HepG2 (cell line): ENCODE measurements at regions not wholly inside any gene's neighbourhood (a gene's known extent, or its start where the extent isn't known, plus 50 kb on each side); places are given as distances from the start of the nearest gene placed in this dataset.

Experiments
- AGO1 ChIP-seq: fragments of 200-400 bp; formaldehyde crosslinking; IDR thresholded peaks from 2 replicates; pipeline ENCODE4 v1.6.1; 2017; ENCODE audit warnings: mild to moderate bottlenecking, low read depth, low read length, moderate library complexity; ENCODE audit not compliant: poor library complexity, severe bottlenecking
- BRD4 ChIP-seq: sonication (generic); formaldehyde crosslinking; IDR thresholded peaks from 2 replicates; pipeline ENCODE4 v1.4.0; 2020; ENCODE audit warnings: missing genetic modification reagents
- CBFB ChIP-seq: sonication (generic); formaldehyde crosslinking; IDR thresholded peaks from 2 replicates; pipeline ENCODE4 v1.4.0; 2020; ENCODE audit warnings: missing genetic modification reagents
- DR1 ChIP-seq: sonication (generic); formaldehyde crosslinking; IDR thresholded peaks from 2 replicates; pipeline ENCODE4 v1.8.0; 2021; ENCODE audit warnings: mild to moderate bottlenecking, missing genetic modification reagents, inconsistent platforms
- EP300 ChIP-seq, 3 experiments: sonication (generic) in 1 of 3; formaldehyde crosslinking in 1 of 3; IDR thresholded peaks; 2 replicates each; pipeline versions ENCODE4 v1.5.1 to v1.6.1; 2011 to 2020; ENCODE audit warnings: low read depth in 2 of 3, low read length in 2 of 3, borderline replicate concordance in 1 of 3, improper control_type of control experiment in 1 of 3, mild to moderate bottlenecking in 1 of 3, missing genetic modification reagents in 1 of 3, moderate library complexity in 1 of 3
- GABPB1 ChIP-seq: IDR thresholded peaks from 2 replicates; pipeline ENCODE4 v1.6.1; 2016; ENCODE audit warnings: mild to moderate bottlenecking, missing genetic modification reagents, moderate library complexity, missing compliant biosample characterization
- GLMP ChIP-seq: sonication (generic); formaldehyde crosslinking; IDR thresholded peaks from 2 replicates; pipeline ENCODE4 v1.9.0; 2021; ENCODE audit warnings: missing genetic modification reagents, mild to moderate bottlenecking, borderline replicate concordance
- GZF1 ChIP-seq: sonication (generic); formaldehyde crosslinking; IDR thresholded peaks from 2 replicates; pipeline ENCODE4 v1.5.1; 2020; ENCODE audit warnings: mild to moderate bottlenecking, missing genetic modification reagents
- HNF1B ChIP-seq: sonication (generic); formaldehyde crosslinking; IDR thresholded peaks from 2 replicates; pipeline ENCODE4 v1.5.1; 2020; ENCODE audit warnings: mild to moderate bottlenecking, moderate library complexity, missing genetic modification reagents
- HOXA5 ChIP-seq: sonication (generic); formaldehyde crosslinking; IDR thresholded peaks from 2 replicates; pipeline ENCODE4 v1.4.0; 2020; ENCODE audit warnings: missing genetic modification reagents
- KMT2B ChIP-seq: IDR thresholded peaks from 2 replicates; pipeline ENCODE4 v1.6.1; 2016; ENCODE audit warnings: missing genetic modification reagents, missing compliant biosample characterization
- MED13 ChIP-seq: sonication (generic); formaldehyde crosslinking; IDR thresholded peaks from 2 replicates; pipeline ENCODE4 v1.5.0; 2020; ENCODE audit warnings: missing genetic modification reagents
- MTA3 ChIP-seq: sonication (generic); formaldehyde crosslinking; IDR thresholded peaks from 2 replicates; pipeline ENCODE4 v1.4.0; 2020; ENCODE audit warnings: missing genetic modification reagents
- NFE2L2 ChIP-seq: fragments of 150-350 bp; IDR thresholded peaks from 2 replicates; pipeline ENCODE4 v1.6.1; 2014; ENCODE audit warnings: low read length
- NONO ChIP-seq, 2 experiments: fragments of 450-650 bp in 1 of 2; sonication (generic) in 1 of 2; formaldehyde crosslinking in 1 of 2; IDR thresholded peaks in 1 of 2; conservative IDR thresholded peaks in 1 of 2; 2 replicates each; pipeline versions ENCODE4 v1.6.1 to v1.8.0; 2017 to 2022; ENCODE audit warnings: mild to moderate bottlenecking in 1 of 2, missing genetic modification reagents in 1 of 2, moderate library complexity in 1 of 2
- POLR2G ChIP-seq: fragments of 200-400 bp; formaldehyde crosslinking; IDR thresholded peaks from 2 replicates; pipeline ENCODE4 v1.6.1; 2018; ENCODE audit warnings: mild to moderate bottlenecking, low read depth, low read length, moderate library complexity
- SAP130 ChIP-seq: IDR thresholded peaks from 2 replicates; pipeline ENCODE4 v1.6.1; 2016; ENCODE audit warnings: low read depth
- SMAD9 ChIP-seq: sonication (generic); formaldehyde crosslinking; IDR thresholded peaks from 2 replicates; pipeline ENCODE4 v1.5.1; 2020; ENCODE audit warnings: mild to moderate bottlenecking, missing genetic modification reagents
- TBL1XR1 ChIP-seq: fragments of 150-350 bp; IDR thresholded peaks from 2 replicates; pipeline ENCODE4 v1.6.1; 2014; ENCODE audit warnings: borderline replicate concordance, low read length; ENCODE audit not compliant: partially characterized antibody
- ZBTB42 ChIP-seq: sonication (generic); formaldehyde crosslinking; IDR thresholded peaks from 2 replicates; pipeline ENCODE4 v1.5.0; 2020; ENCODE audit warnings: mild to moderate bottlenecking, missing genetic modification reagents
- ZNF235 ChIP-seq: sonication (generic); formaldehyde crosslinking; IDR thresholded peaks from 2 replicates; pipeline ENCODE4 v1.8.1; 2023; ENCODE audit warnings: mild to moderate bottlenecking, missing genetic modification reagents, borderline replicate concordance
- ZNF589 ChIP-seq: sonication (generic); formaldehyde crosslinking; conservative IDR thresholded peaks from 2 replicates; pipeline ENCODE4 v1.8.0; 2022; ENCODE audit warnings: mild to moderate bottlenecking, moderate library complexity, missing genetic modification reagents
- ZNF615 ChIP-seq: sonication (generic); formaldehyde crosslinking; IDR thresholded peaks from 2 replicates; pipeline ENCODE4 v1.5.0; 2020; ENCODE audit warnings: mild to moderate bottlenecking, missing genetic modification reagents, borderline replicate concordance
- ZNF776 ChIP-seq: sonication (generic); formaldehyde crosslinking; IDR thresholded peaks from 2 replicates; pipeline ENCODE4 v1.4.0; 2020; ENCODE audit warnings: mild to moderate bottlenecking, missing genetic modification reagents
- ZNF782 ChIP-seq: sonication (generic); formaldehyde crosslinking; IDR thresholded peaks from 2 replicates; pipeline ENCODE4 v1.4.0; 2020; ENCODE audit warnings: missing genetic modification reagents, mild to moderate bottlenecking, borderline replicate concordance
- ZSCAN25 ChIP-seq: sonication (generic); formaldehyde crosslinking; IDR thresholded peaks from 2 replicates; pipeline ENCODE4 v1.8.0; 2022; ENCODE audit warnings: mild to moderate bottlenecking, missing genetic modification reagents

GRCh38 chr20:59515013-59515905 lies 89.1 kb upstream of the PHACTR3 start (continued):
- TF ChIP-seq GZF1 (CRISPR knock-in tag) (peak; percentile 100), GABPB1 (peak; percentile 22; the same call in 1 of the 2 replicates), HOXA5 (CRISPR knock-in tag) (peak; percentile 59; the same call in 1 of the 2 replicates), TBL1XR1 (no peak), GLMP (CRISPR knock-in tag) (no peak), NFE2L2 (no peak), CBFB (CRISPR knock-in tag) (no peak), ZSCAN25 (no peak), ZNF776 (CRISPR knock-in tag) (no peak), ZBTB42 (CRISPR knock-in tag) (no peak), ZNF782 (CRISPR knock-in tag) (no peak), AGO1 (no peak), MTA3 (CRISPR knock-in tag) (no peak), ZNF235 (CRISPR knock-in tag) (no peak), DR1 (CRISPR knock-in tag) (no peak), POLR2G (no peak), BRD4 (CRISPR knock-in tag) (no peak), HNF1B (no peak), SAP130 (CRISPR knock-in tag) (no peak), MED13 (CRISPR knock-in tag) (0 out of 2 replicates have a peak, but pooled peaks have one; percentile 41), ZNF615 (CRISPR knock-in tag) (no peak), NONO (IDR thresholded peaks at IDR 0.05) (no peak), NONO (CRISPR knock-in tag; conservative IDR thresholded peaks at IDR 0.05) (no peak), KMT2B (CRISPR knock-in tag) (no peak), EP300 (IDR thresholded peaks at IDR 0.05; ENCODE audit: low read depth in 2 of 2, low read length in 2 of 2) (no peak), EP300 (CRISPR knock-in tag; IDR thresholded peaks at IDR 0.05; ENCODE audit: borderline replicate concordance) (no peak), ZNF589 (CRISPR knock-in tag) (no peak), SMAD9 (CRISPR knock-in tag) (no peak)
